Inflammatory macrophage (primary cell): ENCODE measurements at regions not wholly inside any gene's neighbourhood (a gene's known extent, or its start where the extent isn't known, plus 50 kb on each side); places are given as distances from the start of the nearest gene placed in this dataset.
"Not testable (repeated sequence)": the region's sequence is repeated elsewhere in the genome, so short reads cannot be mapped to it uniquely, and the experiment has no call there.

Experiments
- DNase-seq, 2 donors: peaks; one replicate each; pipeline ENCODE4 v3.0.0-alpha.2; 2020 to 2022

- no peak for DNase-seq
Observed at GRCh38 chr13:82506805-82507414, 1375.4 kb downstream of the SLITRK1 start.

GRCh38 chr13:82501834-82502233 lies 1380.4 kb downstream of the SLITRK1 start:
- DNase-seq = no peak

DNA sequence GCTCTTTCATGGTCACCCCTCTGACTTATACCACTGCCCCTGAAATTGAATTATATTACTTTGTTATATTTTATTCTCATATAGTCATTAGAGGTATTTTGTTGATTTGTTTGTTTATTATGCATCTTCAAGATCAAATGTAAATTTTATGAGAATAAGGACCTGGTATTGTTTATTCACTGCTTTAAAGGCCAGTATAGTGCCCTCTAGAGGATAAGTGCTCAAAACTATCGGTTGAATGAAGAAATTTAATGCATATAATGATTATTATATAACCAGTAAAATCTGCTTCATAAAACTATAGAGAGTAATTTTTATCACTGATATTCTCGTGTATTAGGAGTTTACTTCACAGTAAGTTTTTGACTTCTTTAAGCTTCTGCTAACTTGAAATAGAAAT lies 1401.9 kb downstream of the SLITRK1 start:
- DNase-seq = no peak

- no peak for DNase-seq
Observed at GRCh38 chr13:82477436-82477835, 1404.8 kb downstream of the SLITRK1 start.

DNA sequence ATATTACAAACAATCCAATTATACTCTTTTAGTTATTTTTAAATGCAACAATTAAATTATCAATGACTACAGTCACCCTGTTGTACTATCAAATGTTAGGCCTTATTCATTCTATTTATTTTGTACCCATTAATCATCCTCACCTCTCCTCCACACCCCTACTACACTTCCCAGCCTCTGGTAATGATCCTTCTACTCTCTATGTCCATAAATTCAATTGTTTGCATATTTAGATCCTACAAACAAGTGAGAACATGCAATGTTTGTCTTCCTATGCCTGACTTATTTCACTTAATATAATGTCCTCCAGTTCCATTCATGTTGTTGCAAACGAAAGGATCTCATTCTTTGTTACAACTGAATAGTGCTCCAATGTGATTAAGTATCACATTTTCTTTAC lies 1414.6 kb downstream of the SLITRK1 start:
- DNase-seq = no peak

- not testable (repeated sequence) for DNase-seq
Observed at GRCh38 chr13:82459575-82459974, 1422.7 kb downstream of the SLITRK1 start.

GRCh38 chr13:82458169-82458568 lies 1424.1 kb downstream of the SLITRK1 start:
- DNase-seq = no peak

- not testable (repeated sequence) for DNase-seq
Observed at GRCh38 chr13:82457548-82457947, 1424.7 kb downstream of the SLITRK1 start.

- no peak for DNase-seq
Observed at GRCh38 chr13:82447416-82448077, 1434.7 kb downstream of the SLITRK1 start.

DNA sequence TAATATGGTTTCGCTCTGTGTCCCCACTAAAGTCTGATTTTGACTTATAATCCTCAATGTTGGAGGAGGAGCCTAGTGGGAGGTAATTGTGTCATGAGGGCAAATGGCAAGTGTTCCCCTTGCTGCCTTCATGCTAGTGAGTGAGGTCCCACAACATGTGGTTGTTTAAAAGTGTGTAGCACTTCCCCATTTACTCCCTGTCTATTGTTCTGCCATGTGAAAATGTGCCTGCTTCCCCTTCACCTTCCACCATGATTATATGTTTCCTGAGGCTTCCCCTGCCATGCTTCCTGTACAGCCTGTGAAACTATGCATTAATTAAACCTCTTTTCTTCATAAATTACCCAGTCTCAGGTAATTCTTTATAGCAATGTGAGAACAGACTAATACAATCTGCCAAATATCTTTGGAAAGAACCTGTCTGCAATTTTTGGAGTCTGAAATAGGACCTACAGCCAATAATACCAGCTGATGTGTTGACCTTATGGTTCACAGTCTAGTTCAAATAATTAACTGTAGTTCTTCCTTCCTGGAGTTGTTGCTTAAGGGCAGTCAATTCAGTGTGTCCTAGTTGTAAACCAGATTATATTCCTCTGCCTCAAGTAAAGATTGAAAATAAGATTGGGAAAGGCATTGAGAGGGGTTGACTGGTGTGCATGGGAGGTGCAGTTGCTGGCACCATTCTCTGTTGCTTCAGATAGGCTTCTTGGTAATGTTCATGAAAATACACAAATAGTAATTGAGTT lies 1442.9 kb downstream of the SLITRK1 start:
- no peak for DNase-seq

DNA sequence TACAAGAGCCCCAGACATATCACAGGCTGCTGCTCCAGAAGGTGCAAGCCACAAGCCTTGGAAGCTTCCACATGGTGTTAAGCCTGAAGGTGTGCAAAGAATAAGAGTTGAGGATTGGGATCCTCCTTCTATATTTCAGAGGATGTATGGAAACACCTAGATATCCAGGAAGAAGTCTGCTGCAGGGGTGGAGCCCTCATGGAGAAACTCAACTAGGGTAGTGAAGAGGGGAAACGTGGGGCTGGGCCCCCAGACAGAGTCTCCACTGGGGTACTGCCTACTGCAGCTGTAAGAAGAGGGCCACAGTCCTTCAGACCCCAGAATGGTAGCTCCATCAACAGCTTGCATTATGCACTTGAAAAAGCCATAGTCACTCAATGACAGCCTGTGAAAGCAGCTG lies 1444.0 kb downstream of the SLITRK1 start:
- DNase-seq = no peak

GRCh38 chr13:82436099-82436585 lies 1446.1 kb downstream of the SLITRK1 start:
- DNase-seq = no peak

DNA sequence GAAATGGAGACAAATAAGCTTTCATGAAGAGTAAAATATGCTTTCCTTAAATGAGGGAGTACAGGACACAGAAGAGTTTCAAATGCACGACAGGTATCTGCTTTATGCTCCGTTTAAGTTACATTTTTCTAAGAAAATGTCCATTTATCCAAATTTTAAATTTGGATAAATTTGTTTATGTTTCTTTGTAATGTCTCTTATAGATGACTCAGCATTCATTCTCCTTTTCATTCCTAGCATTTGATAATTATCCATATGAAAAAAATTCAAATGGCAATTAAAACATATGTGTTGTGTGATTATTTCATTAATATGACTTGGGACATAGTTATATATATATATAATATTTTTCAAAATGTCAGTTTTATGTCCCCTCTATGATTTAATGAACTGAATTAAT lies 1449.3 kb downstream of the SLITRK1 start:
- no peak for DNase-seq

DNA sequence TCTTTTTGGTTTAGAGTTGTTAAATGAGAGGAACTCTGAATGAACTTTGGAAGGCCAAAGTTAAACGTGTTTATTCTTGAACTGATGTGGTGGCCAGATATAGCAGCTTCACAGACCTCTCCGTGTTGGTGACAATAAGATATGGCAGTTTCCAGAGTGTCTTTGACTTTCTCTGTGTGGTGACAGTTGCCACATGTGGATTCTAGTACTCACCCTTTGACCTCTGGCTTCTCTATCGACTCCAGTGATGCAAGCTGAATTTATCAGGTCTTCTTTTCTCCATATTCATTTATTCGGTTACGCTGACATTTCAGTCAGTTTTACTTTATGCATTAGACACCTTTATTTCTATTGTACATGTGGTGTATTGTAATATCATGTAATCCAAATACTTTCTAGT lies 1469.5 kb downstream of the SLITRK1 start:
- DNase-seq = no peak

DNA sequence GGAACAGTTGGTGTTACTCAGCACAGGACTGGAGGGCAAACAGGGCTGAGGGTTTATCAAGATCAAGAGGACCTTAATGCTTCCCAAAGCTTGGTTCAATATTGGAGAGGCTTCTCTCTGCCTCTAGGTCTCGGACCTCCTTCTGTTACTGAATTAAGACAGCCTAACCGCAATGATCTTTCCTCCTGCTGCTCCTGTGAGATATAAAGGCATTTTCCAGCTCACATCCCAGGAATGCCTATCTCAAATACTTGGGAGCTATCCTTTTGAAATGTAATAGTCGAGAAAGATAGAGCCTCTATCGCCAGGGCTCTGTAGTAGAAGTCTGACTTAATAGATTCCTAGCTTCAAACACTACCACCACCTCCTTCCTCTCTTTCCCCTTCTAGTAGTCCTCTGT lies 1475.0 kb downstream of the SLITRK1 start:
- DNase-seq = no peak

GRCh38 chr13:82374719-82375118 lies 1507.6 kb downstream of the SLITRK1 start:
- no peak for DNase-seq

DNA sequence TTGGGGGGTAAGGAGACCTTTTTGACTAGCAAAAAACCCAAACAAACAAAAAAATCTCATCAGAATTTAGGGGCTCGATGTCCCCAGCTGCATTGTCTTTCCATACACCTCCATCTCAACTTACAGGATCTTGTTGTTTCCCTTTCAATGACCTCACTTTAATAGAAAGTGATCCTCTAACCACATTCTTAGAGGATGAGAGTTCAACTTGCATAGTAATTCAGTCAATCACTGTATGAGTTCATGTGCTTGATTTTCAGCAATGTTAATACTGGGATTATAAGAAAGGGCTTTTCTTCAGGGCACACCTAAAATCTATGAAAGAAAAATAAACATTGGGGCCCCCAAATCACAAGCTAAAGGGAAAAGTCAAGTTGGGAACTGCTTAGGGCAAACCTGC lies 1512.0 kb downstream of the SLITRK1 start:
- no peak for DNase-seq

DNA sequence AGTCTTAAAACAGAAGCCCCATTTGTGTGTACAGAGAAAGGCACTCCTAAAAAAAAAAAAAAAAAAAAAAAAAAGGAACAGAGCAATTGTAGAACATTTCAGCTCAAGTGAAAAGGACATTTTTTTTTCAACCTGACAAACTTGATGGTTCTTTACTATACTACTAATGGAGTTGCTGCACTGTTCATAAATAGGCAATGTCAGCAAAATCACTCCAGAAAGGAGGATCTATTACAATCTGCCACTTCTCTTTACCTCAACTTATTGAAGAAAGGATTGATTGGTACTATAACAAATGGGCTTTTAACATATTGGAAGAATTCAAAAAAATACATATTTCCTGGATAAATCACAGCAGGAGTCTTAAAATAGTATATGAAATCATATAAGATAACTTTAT lies 1517.7 kb downstream of the SLITRK1 start:
- no peak for DNase-seq

- no peak for DNase-seq
Observed at GRCh38 chr13:82358284-82358683, 1524.0 kb downstream of the SLITRK1 start.

- no peak for DNase-seq
Observed at GRCh38 chr13:82356667-82357410, 1525.4 kb downstream of the SLITRK1 start.

DNA sequence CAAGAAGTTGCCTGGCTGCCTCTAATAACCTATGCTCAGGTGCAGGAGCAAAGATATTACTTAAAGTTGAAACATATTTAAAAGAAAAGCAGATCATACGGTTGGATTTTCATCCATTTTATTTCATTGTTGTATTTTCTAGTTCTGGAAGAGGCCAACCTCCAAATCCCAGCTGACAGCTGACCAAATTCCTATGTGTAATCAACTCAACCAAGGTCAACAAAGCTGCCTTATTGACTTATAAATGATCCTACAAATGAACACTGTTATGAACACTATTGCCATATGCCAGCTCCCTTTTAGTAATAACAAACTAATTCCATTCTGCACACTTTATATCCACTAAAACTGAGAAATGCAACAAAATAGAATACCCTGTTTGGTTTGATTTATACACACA lies 1537.4 kb downstream of the SLITRK1 start:
- DNase-seq = no peak

GRCh38 chr13:82341116-82341515 lies 1541.2 kb downstream of the SLITRK1 start:
- no peak for DNase-seq

DNA sequence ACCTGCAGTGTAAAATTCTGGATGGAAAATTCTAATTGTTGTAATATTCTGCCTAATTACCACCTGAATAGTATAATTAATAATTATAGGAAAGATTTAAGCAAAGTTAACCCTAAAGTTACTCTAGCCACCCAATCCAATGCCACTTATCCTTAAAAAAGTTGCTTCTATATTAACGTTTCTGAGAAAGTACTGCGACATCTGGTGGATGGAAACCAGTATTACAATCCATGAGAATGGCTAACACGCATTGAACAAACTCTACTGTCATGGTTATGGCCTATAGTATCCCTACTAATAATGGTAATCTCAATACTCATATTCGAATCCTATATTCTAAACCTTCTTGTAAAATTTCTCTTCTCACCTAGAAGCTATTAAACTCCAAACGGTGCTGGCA lies 1551.8 kb downstream of the SLITRK1 start:
- no peak for DNase-seq
